ENCODE measurements at regions not wholly inside any gene's neighbourhood (a gene's known extent, or its start where the extent isn't known, plus 50 kb on each side); places are given as distances from the start of the nearest gene placed in this dataset.

- ATAC-seq (ENCODE audit: low FRiP score) (no peak), DNase-seq (ENCODE audit: low spot score) (no peak)
Observed at GRCh38 chr6:142523515-142524375, 221.9 kb downstream of the ADGRG6 start.

DNA sequence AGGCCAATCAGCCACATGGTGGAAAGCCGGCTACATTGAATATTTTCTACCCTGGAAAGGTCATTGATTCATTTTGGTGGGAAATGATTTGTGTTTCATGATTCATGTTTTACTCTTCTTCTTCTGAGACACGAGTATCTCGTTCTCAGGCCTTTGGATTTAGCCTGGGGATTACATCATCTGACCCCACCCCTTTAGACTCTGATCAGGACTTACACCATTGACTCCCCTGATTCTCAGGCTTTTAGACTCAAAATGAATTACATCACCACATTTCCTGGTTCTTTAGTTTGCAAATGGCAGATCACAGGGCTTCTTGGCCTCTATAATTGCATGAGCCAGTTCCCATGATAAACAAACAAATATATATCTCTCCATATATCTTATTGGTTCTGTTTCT lies 228.8 kb downstream of the ADGRG6 start:
- DNase-seq (ENCODE audit: low spot score) (no peak), ATAC-seq (ENCODE audit: low FRiP score) (no peak)
- no peak for TF ChIP-seq CTCF (IDR thresholded peaks at IDR 0.05)

More at GRCh38 chr6:142523515-142524375, 221.9 kb downstream of the ADGRG6 start:
- no peak for TF ChIP-seq CTCF (IDR thresholded peaks at IDR 0.05)

- TF ChIP-seq CTCF (IDR thresholded peaks at IDR 0.05): no peak
- no peak for DNase-seq (ENCODE audit: low spot score)
- no peak for ATAC-seq (ENCODE audit: low FRiP score)
Observed at GRCh38 chr6:142531727-142532126, 229.9 kb downstream of the ADGRG6 start.

GRCh38 chr6:142534076-142534475 lies 232.3 kb downstream of the ADGRG6 start:
- TF ChIP-seq CTCF (IDR thresholded peaks at IDR 0.05): no peak
- ATAC-seq (ENCODE audit: low FRiP score) (no peak), DNase-seq (ENCODE audit: low spot score) (no peak)

DNA sequence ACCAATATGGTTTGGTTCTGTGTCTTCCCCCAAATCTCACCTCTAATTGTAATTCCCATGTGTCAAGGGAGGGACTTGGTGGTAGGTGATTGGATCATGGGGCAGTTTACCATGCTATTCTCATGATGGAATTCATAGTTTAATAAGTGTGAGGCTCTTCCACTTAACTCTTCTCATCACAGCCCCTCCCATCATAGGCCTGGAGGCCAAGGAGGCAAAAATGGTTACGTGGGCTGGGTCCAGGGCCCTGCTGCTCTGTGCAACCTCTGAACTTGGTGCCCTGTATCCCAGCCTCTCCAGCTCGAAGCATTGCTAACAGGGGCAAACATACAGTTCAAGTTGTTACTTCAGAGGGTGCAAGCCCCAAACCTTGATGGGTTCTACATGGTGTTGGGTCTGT lies 232.7 kb downstream of the ADGRG6 start:
- no peak for TF ChIP-seq CTCF (IDR thresholded peaks at IDR 0.05)
- DNase-seq (ENCODE audit: low spot score): no peak
- no peak for ATAC-seq (ENCODE audit: low FRiP score)

- no peak for ATAC-seq (ENCODE audit: low FRiP score)
- DNase-seq (ENCODE audit: low spot score): no peak
- TF ChIP-seq CTCF (IDR thresholded peaks at IDR 0.05): no peak
Observed at GRCh38 chr6:142537612-142538478, 236.0 kb downstream of the ADGRG6 start.

Measured in omental fat pad (tissue), 3 donors.